Activated CD4-positive, alpha-beta T cell treated with anti-CD3 and anti-CD28 coated beads, Interleukin-2, amount 10 ng/mL, durations not matched to agents 7 days and 5 days (primary cell): ENCODE measurements at regions not wholly inside any gene's neighbourhood (a gene's known extent, or its start where the extent isn't known, plus 50 kb on each side); places are given as distances from the start of the nearest gene placed in this dataset.

ENCODE experiments used
- CTCF ChIA-PET: fragments of 350-600 bp; sonication (Branson Sonifier 250); formaldehyde crosslinking; loops from one replicate; lab custom pipeline; 2021; ENCODE audit warnings: antibody characterized with exemption; lab: Charles Lee
- POLR2A ChIA-PET: fragments of 350-600 bp; sonication (Branson Sonifier 250); formaldehyde crosslinking; loops from one replicate; lab custom pipeline; 2021; ENCODE audit warnings: antibody characterized with exemption; lab: Charles Lee
- DNase-seq: peaks from one replicate; pipeline ENCODE4 v3.0.0-alpha.2; 2020
- H3K27ac Mint-ChIP-seq: one replicate; pipeline ENCODE4 v1.8.0; 2021; ENCODE audit warnings: mild to moderate bottlenecking, moderate library complexity, mixed read lengths
- H3K27me3 Mint-ChIP-seq: one replicate; pipeline ENCODE4 v1.8.0; 2021; ENCODE audit warnings: mixed read lengths
- H3K36me3 Mint-ChIP-seq: one replicate; pipeline ENCODE4 v1.8.0; 2021; ENCODE audit warnings: low read depth, mixed read lengths
- H3K4me1 Mint-ChIP-seq: one replicate; pipeline ENCODE4 v1.8.0; 2021; ENCODE audit warnings: mixed read lengths
- H3K4me3 Mint-ChIP-seq: one replicate; pipeline ENCODE4 v1.8.0; 2021; ENCODE audit warnings: mild to moderate bottlenecking, moderate library complexity, mixed read lengths
- H3K9me3 Mint-ChIP-seq: one replicate; pipeline ENCODE4 v1.8.0; 2021; ENCODE audit warnings: mixed read lengths

GRCh38 chr6:12476484-12476883, 186.3 kb downstream of the EDN1 start:
- no peak overlapping the region for H3K27ac Mint-ChIP-seq
- no peaks in the 10 kb centered on the region for H3K36me3 Mint-ChIP-seq
- no peaks in the 10 kb centered on the region for H3K9me3 Mint-ChIP-seq
- CTCF ChIA-PET = no interaction called here
- H3K27me3 Mint-ChIP-seq = no peaks in the 10 kb centered on the region
- POLR2A ChIA-PET = no interaction called here
- H3K4me1 Mint-ChIP-seq = no peaks in the 10 kb centered on the region
- DNase-seq = no peak
- H3K4me3 Mint-ChIP-seq = no peak overlapping the region

- Mint-ChIP-seq H3K9me3 (no peaks in the 10 kb centered on the region), H3K4me3 (no peak overlapping the region), H3K27me3 (peaks cover 3% of the 10 kb centered on the region), H3K27ac (no peak overlapping the region), H3K36me3 (no peaks in the 10 kb centered on the region), H3K4me1 (peaks cover 2% of the 10 kb centered on the region)
- ChIA-PET CTCF (no interaction called here), POLR2A (no interaction called here)
- DNase-seq = no peak
Observed at GRCh38 chr6:12477616-12478015, 187.5 kb downstream of the EDN1 start.

GRCh38 chr6:12478921-12479320, 188.8 kb downstream of the EDN1 start:
- H3K27ac Mint-ChIP-seq = no peak overlapping the region
- peaks cover 10% of the 10 kb centered on the region for H3K4me1 Mint-ChIP-seq
- ChIA-PET POLR2A (no interaction called here), CTCF (no interaction called here)
- H3K27me3 Mint-ChIP-seq = peaks cover 3% of the 10 kb centered on the region
- no peaks in the 10 kb centered on the region for H3K9me3 Mint-ChIP-seq
- no peak overlapping the region for H3K4me3 Mint-ChIP-seq
- DNase-seq = no peak
- H3K36me3 Mint-ChIP-seq = no peaks in the 10 kb centered on the region

GRCh38 chr6:12479451-12479850, 189.3 kb downstream of the EDN1 start:
- peaks cover 10% of the 10 kb centered on the region for H3K4me1 Mint-ChIP-seq
- H3K9me3 Mint-ChIP-seq = no peaks in the 10 kb centered on the region
- no peak overlapping the region for H3K27ac Mint-ChIP-seq
- peaks cover 4% of the 10 kb centered on the region for H3K27me3 Mint-ChIP-seq
- CTCF ChIA-PET = no interaction called here
- POLR2A ChIA-PET = no interaction called here
- no peak for DNase-seq
- no peaks in the 10 kb centered on the region for H3K36me3 Mint-ChIP-seq
- no peak overlapping the region for H3K4me3 Mint-ChIP-seq

- Mint-ChIP-seq H3K36me3 (no peaks in the 10 kb centered on the region), H3K4me1 (peaks cover 10% of the 10 kb centered on the region), H3K27me3 (peaks cover 6% of the 10 kb centered on the region), H3K27ac (no peak overlapping the region), H3K4me3 (no peak overlapping the region), H3K9me3 (no peaks in the 10 kb centered on the region)
- no peak for DNase-seq
- ChIA-PET POLR2A (no interaction called here), CTCF (no interaction called here)
Observed at GRCh38 chr6:12479881-12480280, 189.7 kb downstream of the EDN1 start.

- POLR2A ChIA-PET = no interaction called here
- H3K27me3 Mint-ChIP-seq = peaks cover 6% of the 10 kb centered on the region
- H3K27ac Mint-ChIP-seq = no peak overlapping the region
- H3K36me3 Mint-ChIP-seq = no peaks in the 10 kb centered on the region
- H3K4me3 Mint-ChIP-seq = no peak overlapping the region
- peaks cover 10% of the 10 kb centered on the region for H3K4me1 Mint-ChIP-seq
- no peaks in the 10 kb centered on the region for H3K9me3 Mint-ChIP-seq
- no peak for DNase-seq
- CTCF ChIA-PET = no interaction called here
Observed at GRCh38 chr6:12480379-12480778, 190.2 kb downstream of the EDN1 start.

GRCh38 chr6:12481292-12481691, 191.1 kb downstream of the EDN1 start:
- Mint-ChIP-seq H3K9me3 (no peaks in the 10 kb centered on the region), H3K27ac (no peak overlapping the region), H3K36me3 (no peaks in the 10 kb centered on the region), H3K27me3 (peaks cover 6% of the 10 kb centered on the region), H3K4me1 (peaks cover 10% of the 10 kb centered on the region), H3K4me3 (no peak overlapping the region)
- DNase-seq = no peak
- CTCF ChIA-PET = no interaction called here
- POLR2A ChIA-PET = no interaction called here

- ChIA-PET POLR2A (no interaction called here), CTCF (no interaction called here)
- DNase-seq = no peak
- Mint-ChIP-seq H3K4me1 (peaks cover 10% of the 10 kb centered on the region), H3K4me3 (no peak overlapping the region), H3K27ac (no peak overlapping the region), H3K27me3 (peaks cover 6% of the 10 kb centered on the region), H3K9me3 (no peaks in the 10 kb centered on the region), H3K36me3 (no peaks in the 10 kb centered on the region)
Observed at GRCh38 chr6:12481850-12482249, 191.7 kb downstream of the EDN1 start.

GRCh38 chr6:12482386-12483375, 192.5 kb downstream of the EDN1 start:
- POLR2A ChIA-PET = no interaction called here

GRCh38 chr6:12483712-12484111, 193.6 kb downstream of the EDN1 start:
- CTCF ChIA-PET = no interaction called here
- peak overlapping the region; percentile 26 for H3K4me3 Mint-ChIP-seq
- POLR2A ChIA-PET = no interaction called here

More at GRCh38 chr6:12482386-12483375, 192.5 kb downstream of the EDN1 start:
- peaks cover 6% of the 10 kb centered on the region for H3K27me3 Mint-ChIP-seq
- no peak overlapping the region for H3K4me3 Mint-ChIP-seq
- H3K9me3 Mint-ChIP-seq = no peaks in the 10 kb centered on the region
- CTCF ChIA-PET = no interaction called here
- H3K27ac Mint-ChIP-seq = no peak overlapping the region
- no peak for DNase-seq
- no peaks in the 10 kb centered on the region for H3K36me3 Mint-ChIP-seq
- peaks cover 10% of the 10 kb centered on the region for H3K4me1 Mint-ChIP-seq

GRCh38 chr6:12484519-12484918, 194.4 kb downstream of the EDN1 start:
- H3K4me3 Mint-ChIP-seq = no peak overlapping the region
- no peak overlapping the region for H3K27ac Mint-ChIP-seq
- H3K36me3 Mint-ChIP-seq = no peaks in the 10 kb centered on the region
- peaks cover 6% of the 10 kb centered on the region for H3K27me3 Mint-ChIP-seq
- CTCF ChIA-PET = no interaction called here
- POLR2A ChIA-PET = no interaction called here
- H3K4me1 Mint-ChIP-seq = peaks cover 10% of the 10 kb centered on the region
- no peaks in the 10 kb centered on the region for H3K9me3 Mint-ChIP-seq
- no peak for DNase-seq

More at GRCh38 chr6:12483712-12484111, 193.6 kb downstream of the EDN1 start:
- H3K27me3 Mint-ChIP-seq = peaks cover 6% of the 10 kb centered on the region
- no peak for DNase-seq
- no peaks in the 10 kb centered on the region for H3K36me3 Mint-ChIP-seq
- H3K4me1 Mint-ChIP-seq = peaks cover 10% of the 10 kb centered on the region
- H3K9me3 Mint-ChIP-seq = no peaks in the 10 kb centered on the region
- H3K27ac Mint-ChIP-seq = no peak overlapping the region

- H3K36me3 Mint-ChIP-seq = no peaks in the 10 kb centered on the region
- H3K4me1 Mint-ChIP-seq = peaks cover 10% of the 10 kb centered on the region
- H3K9me3 Mint-ChIP-seq = no peaks in the 10 kb centered on the region
- CTCF ChIA-PET = no interaction called here
- H3K27ac Mint-ChIP-seq = no peak overlapping the region
- no peak for DNase-seq
- no peak overlapping the region for H3K4me3 Mint-ChIP-seq
- peaks cover 6% of the 10 kb centered on the region for H3K27me3 Mint-ChIP-seq
- POLR2A ChIA-PET = no interaction called here
Observed at GRCh38 chr6:12485226-12485764, 195.1 kb downstream of the EDN1 start.

GRCh38 chr6:12485837-12486236, 195.7 kb downstream of the EDN1 start:
- POLR2A ChIA-PET = no interaction called here
- Mint-ChIP-seq H3K4me3 (no peak overlapping the region), H3K9me3 (no peaks in the 10 kb centered on the region), H3K27me3 (peaks cover 6% of the 10 kb centered on the region), H3K36me3 (no peaks in the 10 kb centered on the region), H3K4me1 (peaks cover 10% of the 10 kb centered on the region), H3K27ac (no peak overlapping the region)
- CTCF ChIA-PET = no interaction called here
- no peak for DNase-seq
